Neuronal stem cell (in vitro differentiated cells): ENCODE measurements at regions not wholly inside any gene's neighbourhood (a gene's known extent, or its start where the extent isn't known, plus 50 kb on each side); places are given as distances from the start of the nearest gene placed in this dataset.
"Not testable (repeated sequence)": the region's sequence is repeated elsewhere in the genome, so short reads cannot be mapped to it uniquely, and the experiment has no call there.

Experiments
- DNase-seq: peaks from one replicate; pipeline ENCODE4 v3.0.0-alpha.2; 2013; ENCODE audit warnings: low spot score
- H2AFZ ChIP-seq: one replicate; pipeline ENCODE4 v1.6.1; 2013; ENCODE audit warnings: mild to moderate bottlenecking, low read length, inconsistent platforms
- H2AK5ac ChIP-seq: 2 replicates; pipeline ENCODE4 v1.6.1; 2013; ENCODE audit warnings: low read depth, mild to moderate bottlenecking, inconsistent platforms, low read length, moderate library complexity, mixed read lengths
- H2BK120ac ChIP-seq: 2 replicates; pipeline ENCODE4 v1.6.1; 2013; ENCODE audit warnings: low read depth, mild to moderate bottlenecking, inconsistent platforms, low read length, moderate library complexity, mixed read lengths
- H2BK12ac ChIP-seq: one replicate; pipeline ENCODE4 v1.6.1; 2013; ENCODE audit warnings: low read length, inconsistent platforms
- H2BK15ac ChIP-seq: 2 replicates; pipeline ENCODE4 v1.6.1; 2013; ENCODE audit warnings: mild to moderate bottlenecking, low read length, inconsistent platforms, mixed read lengths
- H2BK5ac ChIP-seq: one replicate; pipeline ENCODE4 v1.6.1; 2013; ENCODE audit warnings: inconsistent platforms, mild to moderate bottlenecking, low read length, moderate library complexity
- H3K14ac ChIP-seq: one replicate; pipeline ENCODE4 v1.6.1; 2013; ENCODE audit warnings: low read length, inconsistent platforms
- H3K18ac ChIP-seq: 2 replicates; pipeline ENCODE4 v1.6.1; 2013; ENCODE audit warnings: low read length, inconsistent platforms
- H3K23ac ChIP-seq: 2 replicates; pipeline ENCODE4 v1.6.1; 2013; ENCODE audit warnings: low read depth, mild to moderate bottlenecking, mixed read lengths, low read length, inconsistent platforms; ENCODE audit not compliant: poor library complexity
- H3K27ac ChIP-seq: replicated peaks from 3 replicates; pipeline ENCODE4 v1.5.1; 2013; ENCODE audit warnings: low read length, inconsistent platforms
- H3K27me3 ChIP-seq, 3 experiments: 2 replicates each; pipeline ENCODE4 v1.6.1; 2013; ENCODE audit warnings: low read length in 3 of 3, mild to moderate bottlenecking in 2 of 3, inconsistent platforms in 1 of 3, low read depth in 1 of 3, mixed read lengths in 1 of 3, moderate library complexity in 1 of 3; ENCODE audit not compliant: control insufficient read depth in 3 of 3, insufficient read depth in 3 of 3
- H3K36me3 ChIP-seq, 2 donors: replicated peaks in 1 of 2; 2 replicates each; pipeline ENCODE4 v1.6.1; 2013; ENCODE audit warnings: low read length in 2 of 2; ENCODE audit not compliant: control insufficient read depth in 2 of 2, insufficient read depth in 2 of 2
- H3K4ac ChIP-seq: 2 replicates; pipeline ENCODE4 v1.6.1; 2013; ENCODE audit warnings: inconsistent platforms, mild to moderate bottlenecking, low read length, moderate library complexity
- H3K4me1 ChIP-seq, 2 donors: 1 replicate in 1 of 2; 2 replicates in 1 of 2; pipeline ENCODE4 v1.6.1; 2013; ENCODE audit warnings: low read length in 2 of 2, low read depth in 1 of 2; ENCODE audit not compliant: control insufficient read depth in 2 of 2, insufficient read depth in 1 of 2
- H3K4me2 ChIP-seq: one replicate; pipeline ENCODE4 v1.6.1; 2013; ENCODE audit warnings: mild to moderate bottlenecking, low read length, inconsistent platforms; ENCODE audit not compliant: insufficient read depth, poor library complexity, severe bottlenecking
- H3K4me3 ChIP-seq, 2 donors: 2 replicates each; pipeline ENCODE4 v1.5.1; 2013; ENCODE audit warnings: low read length in 2 of 2, mild to moderate bottlenecking in 2 of 2, inconsistent platforms in 1 of 2, moderate library complexity in 1 of 2
- H3K79me1 ChIP-seq: one replicate; pipeline ENCODE4 v1.6.1; 2013; ENCODE audit warnings: low read depth, mild to moderate bottlenecking, inconsistent platforms, low read length, moderate library complexity
- H3K9ac ChIP-seq: one replicate; pipeline ENCODE4 v1.6.1; 2013; ENCODE audit warnings: mild to moderate bottlenecking, low read depth, low read length, inconsistent platforms; ENCODE audit not compliant: poor library complexity
- H3K9me3 ChIP-seq, 2 donors: replicated peaks in 1 of 2; 2 replicates each; pipeline versions ENCODE3 to v1.6.1; 2013; ENCODE audit warnings: low read length in 2 of 2, mild to moderate bottlenecking in 2 of 2, inconsistent platforms in 1 of 2, low read depth in 1 of 2, mixed read lengths in 1 of 2, moderate library complexity in 1 of 2; ENCODE audit not compliant: control insufficient read depth in 2 of 2, insufficient read depth in 1 of 2
- H4K8ac ChIP-seq: one replicate; pipeline ENCODE4 v1.6.1; 2013; ENCODE audit warnings: low read depth, mild to moderate bottlenecking, inconsistent platforms, low read length, moderate library complexity
- H4K91ac ChIP-seq: one replicate; pipeline ENCODE4 v1.6.1; 2013; ENCODE audit warnings: low read length, low read depth, mild to moderate bottlenecking, inconsistent platforms; ENCODE audit not compliant: poor library complexity
- WGBS, 2 donors: extraction: QIAGEN DNeasy Blood & Tissue Kit; methylation state at CpG; one replicate each; pipeline ENCODE4 v1.1.7; 2013; ENCODE audit warnings: missing lambda C conversion rate in 2 of 2, mixed read lengths in 1 of 2; ENCODE audit not compliant: insufficient read length in 2 of 2, insufficient replicate concordance in 1 of 2; ENCODE audit errors: extremely low coverage in 2 of 2; 5-methylcytosine and 5-hydroxymethylcytosine counted together

- not testable (repeated sequence) for H2AFZ ChIP-seq, H3K18ac ChIP-seq, H3K27ac ChIP-seq, H4K91ac ChIP-seq, H3K14ac ChIP-seq, H2AK5ac ChIP-seq, H3K27me3 ChIP-seq, H3K4me2 ChIP-seq, H4K8ac ChIP-seq, H2BK5ac ChIP-seq, H3K4me1 ChIP-seq, H3K23ac ChIP-seq, H3K9me3 ChIP-seq, H3K79me1 ChIP-seq, H3K4ac ChIP-seq, H3K9ac ChIP-seq, H3K36me3 ChIP-seq, H2BK12ac ChIP-seq, H2BK120ac ChIP-seq, H3K4me3 ChIP-seq, DNase-seq, H2BK15ac ChIP-seq
- WGBS, 2 donors, result no CpG with 5 or more reads among the region's 3 CpGs
These were observed 122.0 kb downstream of the ALG1L2 start for GRCh38 chr3:130203633-130204032.

- Histone ChIP-seq H3K79me1 (no peaks in the 10 kb centered on the region), H3K4me2 (no peak overlapping the region), H2BK120ac (no peak overlapping the region), H2AK5ac (no peak overlapping the region), H3K9ac (no peak overlapping the region), H3K23ac (no peak overlapping the region), H3K27ac (no peak overlapping the region), H3K14ac (no peak overlapping the region), H2BK5ac (no peak overlapping the region), H2BK15ac (no peak overlapping the region), H3K18ac (no peak overlapping the region), H4K91ac (no peak overlapping the region), H2AFZ (no peak overlapping the region), H3K36me3 (no peaks in the 10 kb centered on the region), H3K9me3 (no peaks in the 10 kb centered on the region), H3K4me3 (no peak overlapping the region), H2BK12ac (no peak overlapping the region), H3K27me3 (no peaks in the 10 kb centered on the region), H3K4me1 (no peaks in the 10 kb centered on the region), H4K8ac (no peak overlapping the region), H3K4ac (no peak overlapping the region)
- no peak for DNase-seq
- WGBS, 2 donors, result no CpG with 5 or more reads among the region's 4 CpGs
These were observed 117.9 kb upstream of the COL6A5 start for GRCh38 chr3:130227540-130227939.

GRCh38 chr3:130242850-130243569, 102.5 kb upstream of the COL6A5 start:
- WGBS, 2 donors, result no CpG with 5 or more reads among the region's 3 CpGs

GRCh38 chr3:130243808-130244207, 101.7 kb upstream of the COL6A5 start:
- no peak overlapping the region for H3K4me2 ChIP-seq
- H3K36me3 ChIP-seq, result no peaks in the 10 kb centered on the region
- no peak overlapping the region for H2AFZ ChIP-seq
- H4K8ac ChIP-seq, result no peak overlapping the region
- H3K27ac ChIP-seq, result no peak overlapping the region
- H2BK12ac ChIP-seq, result no peak overlapping the region
- no peak overlapping the region for H3K14ac ChIP-seq
- H2BK5ac ChIP-seq, result no peak overlapping the region
- no peak overlapping the region for H2AK5ac ChIP-seq
- no peak overlapping the region for H2BK120ac ChIP-seq
- H3K4ac ChIP-seq, result no peak overlapping the region
- no peak overlapping the region for H3K9ac ChIP-seq
- no peaks in the 10 kb centered on the region for H3K9me3 ChIP-seq
- no peak for DNase-seq
- H3K79me1 ChIP-seq, result no peaks in the 10 kb centered on the region
- no peak overlapping the region for H3K4me3 ChIP-seq
- no peak overlapping the region for H3K23ac ChIP-seq
- H3K27me3 ChIP-seq, result no peaks in the 10 kb centered on the region
- H2BK15ac ChIP-seq, result no peak overlapping the region
- H3K4me1 ChIP-seq, result no peaks in the 10 kb centered on the region
- no peak overlapping the region for H3K18ac ChIP-seq
- no peak overlapping the region for H4K91ac ChIP-seq

More at GRCh38 chr3:130242850-130243569, 102.5 kb upstream of the COL6A5 start:
- Histone ChIP-seq H3K9ac (no peak overlapping the region), H3K79me1 (no peaks in the 10 kb centered on the region), H2AK5ac (no peak overlapping the region), H2BK12ac (no peak overlapping the region), H3K9me3 (no peaks in the 10 kb centered on the region), H3K4me3 (no peak overlapping the region), H3K18ac (no peak overlapping the region), H4K8ac (no peak overlapping the region), H3K4me2 (no peak overlapping the region), H3K14ac (no peak overlapping the region), H3K4ac (no peak overlapping the region), H4K91ac (no peak overlapping the region), H3K23ac (no peak overlapping the region), H3K4me1 (no peaks in the 10 kb centered on the region), H3K27me3 (no peaks in the 10 kb centered on the region), H3K27ac (no peak overlapping the region), H2AFZ (no peak overlapping the region), H2BK120ac (no peak overlapping the region), H2BK15ac (no peak overlapping the region), H3K36me3 (no peaks in the 10 kb centered on the region), H2BK5ac (no peak overlapping the region)
- DNase-seq, result no peak
